HK-2 (cell line): ENCODE measurements at regions not wholly inside any gene's neighbourhood (a gene's known extent, or its start where the extent isn't known, plus 50 kb on each side); places are given as distances from the start of the nearest gene placed in this dataset.

Experiments used
- DNase-seq: peaks from one replicate; pipeline ENCODE4 v3.0.0-alpha.2; 2018; ENCODE audit not compliant: unreplicated experiment

DNA sequence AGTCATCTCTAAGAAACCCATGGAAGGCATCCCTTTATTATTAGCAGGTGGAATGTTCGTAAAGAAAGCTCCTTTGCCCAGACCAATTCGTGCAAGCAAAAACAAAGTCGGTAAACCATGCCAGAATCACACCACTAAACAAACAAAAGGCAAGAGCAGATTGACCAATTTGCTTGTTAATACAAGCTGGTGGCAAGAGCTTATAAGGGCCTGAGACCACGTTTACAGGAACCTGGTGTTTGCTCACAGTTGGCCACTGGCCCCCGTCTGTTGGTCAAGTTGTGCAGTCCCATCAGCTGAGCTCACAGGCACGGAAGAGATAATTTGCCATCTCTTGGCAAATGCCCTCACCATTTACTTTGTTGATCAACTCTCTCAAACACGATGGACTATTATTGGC, 342.2 kb upstream of the MKI67 start:
- DNase-seq, result no peak

DNA sequence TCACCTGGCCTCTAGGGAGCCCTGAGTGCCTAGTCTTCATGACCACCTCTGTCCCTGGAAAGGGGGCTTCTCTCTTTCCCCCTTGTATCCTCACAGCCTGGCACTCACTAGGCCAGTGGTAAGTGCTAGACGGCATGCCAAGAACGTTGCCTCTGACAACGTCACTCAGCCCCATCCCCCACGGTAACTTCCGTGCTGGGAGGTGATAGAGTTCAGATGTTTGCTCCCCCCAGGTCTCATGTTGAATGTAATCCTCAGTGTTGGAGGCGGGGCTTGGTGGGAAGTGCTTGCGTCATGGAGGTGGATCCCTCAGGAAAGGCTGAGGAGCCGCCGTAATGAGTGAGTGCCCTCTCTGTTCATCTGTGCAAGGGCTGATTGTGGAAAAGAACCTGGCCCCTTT, 343.3 kb upstream of the MKI67 start:
- DNase-seq, result no peak

DNA sequence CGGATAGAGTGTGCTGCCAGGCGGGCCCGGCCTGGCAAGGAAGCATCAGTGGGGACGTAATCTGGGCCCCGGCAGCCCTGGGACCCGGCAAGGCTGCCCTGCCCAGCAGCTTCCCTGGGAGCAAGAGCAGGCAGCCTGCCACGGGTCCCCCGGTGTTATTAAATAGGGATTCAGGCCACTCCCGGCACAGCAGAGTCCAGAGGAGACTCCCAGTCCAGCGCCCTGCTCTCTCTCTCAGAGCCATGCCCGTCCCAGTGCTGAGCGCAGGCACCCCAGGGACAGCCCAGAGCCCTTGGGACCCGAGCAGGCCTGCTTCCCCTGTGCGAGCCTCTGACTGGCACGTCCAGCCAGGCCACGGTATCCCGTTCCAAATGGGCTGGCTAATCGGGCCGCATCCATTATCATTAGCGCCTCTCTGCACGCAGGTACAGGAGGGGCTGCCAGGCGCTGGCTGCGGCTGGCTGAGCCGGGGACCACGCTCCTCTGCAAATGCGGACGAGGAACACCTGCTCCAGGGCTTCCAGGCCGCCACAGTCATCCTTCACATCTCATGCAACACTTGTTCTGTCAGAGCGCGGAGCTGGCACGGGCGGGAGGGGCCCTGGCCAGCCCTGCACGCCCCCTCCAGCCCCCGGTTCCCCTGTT, 344.2 kb upstream of the MKI67 start:
- no peak for DNase-seq

DNA sequence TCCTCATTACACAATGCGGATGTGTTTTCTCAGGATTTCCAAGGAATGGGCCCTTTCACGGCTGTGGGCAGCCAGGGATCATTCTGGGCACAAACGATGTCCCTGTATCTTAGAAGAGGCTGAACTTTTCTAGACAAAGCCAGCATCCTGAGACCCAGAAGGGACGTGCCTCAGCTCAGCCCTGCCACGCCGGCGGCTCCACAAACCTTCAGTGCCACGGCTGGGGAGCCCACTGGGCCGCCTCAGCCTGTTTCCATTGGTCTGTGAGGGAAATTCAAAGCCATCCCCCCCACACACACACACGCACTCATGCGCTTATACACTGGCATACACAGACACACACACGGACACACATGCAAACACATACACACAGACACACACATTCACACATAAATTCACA, 344.9 kb upstream of the MKI67 start:
- DNase-seq, result no peak

DNA sequence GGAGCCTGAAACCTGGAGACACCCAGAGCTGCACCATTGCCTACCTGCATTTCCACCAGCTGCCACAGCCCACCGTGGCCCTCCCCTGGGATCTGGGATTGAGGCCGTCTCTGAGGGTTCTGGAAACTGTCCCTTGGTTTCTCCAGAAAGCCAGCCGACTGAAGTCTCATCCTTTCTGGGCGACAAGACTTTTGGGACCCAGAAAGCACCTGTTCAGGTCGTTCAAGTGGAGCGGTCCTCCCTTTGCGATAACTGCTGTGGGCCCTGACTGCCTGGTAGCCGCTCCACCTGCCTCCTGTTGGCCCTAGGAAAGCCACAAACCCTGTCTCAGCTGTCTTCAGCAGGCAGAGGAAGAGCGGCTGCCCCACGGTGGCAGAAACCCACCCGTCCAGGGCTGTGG, 346.0 kb upstream of the MKI67 start:
- no peak for DNase-seq

DNA sequence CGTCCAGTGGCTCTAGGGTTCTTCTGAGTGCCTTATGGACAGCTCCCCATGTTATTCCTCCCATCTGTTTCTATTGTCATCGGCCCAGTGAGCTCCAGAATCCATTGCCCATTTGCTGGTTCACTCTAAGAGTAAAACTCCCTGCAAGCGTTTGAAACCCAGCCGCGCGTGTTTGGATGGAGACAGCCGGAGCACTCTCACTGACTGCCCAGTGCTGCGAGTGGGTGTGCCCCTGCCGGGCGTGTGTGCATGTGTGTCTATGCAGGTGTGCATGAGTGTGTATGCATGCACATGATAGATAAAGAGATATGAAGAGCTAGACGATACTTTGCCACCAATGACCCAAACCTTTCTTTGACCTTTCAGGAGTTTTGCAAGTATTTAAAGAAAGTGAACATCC, 347.2 kb upstream of the MKI67 start:
- DNase-seq, result no peak

DNA sequence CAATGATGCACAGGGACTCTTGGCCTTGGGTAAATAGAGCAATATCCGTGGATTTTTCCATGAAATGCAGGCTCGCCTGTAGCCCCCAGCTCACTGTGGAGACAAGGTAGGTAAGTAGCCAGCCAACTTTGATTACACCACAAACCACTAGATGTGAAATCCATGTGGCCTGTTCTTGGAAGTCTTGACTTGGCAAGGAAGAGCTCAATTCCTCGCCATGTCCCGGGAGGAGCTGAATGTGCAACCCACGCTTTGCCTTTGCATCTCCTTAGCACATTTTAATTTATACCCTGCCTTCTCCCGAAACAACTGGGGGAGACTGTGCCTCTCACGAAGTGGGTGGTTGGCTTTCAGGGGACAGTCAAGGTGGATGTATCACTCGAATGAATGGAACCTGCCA, 347.7 kb upstream of the MKI67 start:
- DNase-seq, result no peak

DNA sequence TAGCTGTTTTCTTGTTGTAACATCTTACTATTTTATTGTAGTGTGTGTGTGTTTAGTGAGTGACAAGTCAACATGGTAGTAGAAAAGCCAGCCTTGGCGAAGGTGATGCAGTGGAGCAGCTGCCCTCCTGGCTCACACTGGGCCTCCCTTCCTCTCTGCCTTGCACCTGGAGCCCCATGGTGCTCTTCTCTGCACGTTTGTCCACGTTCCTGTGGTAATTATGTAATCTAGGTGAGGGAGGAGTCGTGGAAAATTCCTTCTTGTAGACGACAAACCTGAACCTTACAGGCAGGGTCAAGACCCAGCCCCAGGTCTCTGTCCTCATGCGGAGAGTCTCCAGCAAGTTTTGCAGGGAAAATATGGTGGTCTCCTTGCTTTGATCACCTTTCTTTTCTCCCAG, 348.3 kb upstream of the MKI67 start:
- no peak for DNase-seq

DNA sequence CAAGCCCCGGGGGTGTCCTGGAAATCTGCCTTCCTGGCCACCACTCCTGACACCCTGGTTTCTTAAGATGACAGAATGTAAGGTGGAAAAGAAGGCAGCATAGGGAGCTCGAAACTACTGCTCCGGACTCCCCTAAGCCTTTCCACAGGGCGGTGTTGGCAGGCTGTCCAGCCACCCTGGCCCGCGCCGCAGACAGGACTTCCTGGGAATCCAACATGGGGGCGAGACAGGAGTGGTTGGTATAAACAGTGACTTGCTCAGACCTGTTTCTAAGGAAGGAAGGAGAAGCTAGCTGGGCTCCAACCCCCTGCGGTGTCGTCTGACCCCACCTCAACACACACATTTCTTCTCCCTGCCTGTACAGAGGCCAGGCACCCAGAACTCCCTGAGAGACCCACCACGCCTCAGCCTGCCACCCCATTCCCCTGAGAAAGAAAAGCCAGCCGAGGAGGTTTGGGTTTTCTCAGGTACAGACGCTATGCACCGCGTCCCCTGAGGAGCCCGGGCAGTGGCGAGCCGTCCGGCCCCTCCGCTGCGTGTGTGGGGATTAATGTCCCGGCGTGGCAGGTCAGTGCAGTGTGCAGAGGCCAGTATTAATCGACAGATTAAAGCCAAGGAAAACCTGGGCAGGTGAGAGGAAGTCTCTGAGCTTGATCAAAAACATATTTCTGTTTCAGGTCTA, 349.6 kb upstream of the MKI67 start:
- no peak for DNase-seq

DNA sequence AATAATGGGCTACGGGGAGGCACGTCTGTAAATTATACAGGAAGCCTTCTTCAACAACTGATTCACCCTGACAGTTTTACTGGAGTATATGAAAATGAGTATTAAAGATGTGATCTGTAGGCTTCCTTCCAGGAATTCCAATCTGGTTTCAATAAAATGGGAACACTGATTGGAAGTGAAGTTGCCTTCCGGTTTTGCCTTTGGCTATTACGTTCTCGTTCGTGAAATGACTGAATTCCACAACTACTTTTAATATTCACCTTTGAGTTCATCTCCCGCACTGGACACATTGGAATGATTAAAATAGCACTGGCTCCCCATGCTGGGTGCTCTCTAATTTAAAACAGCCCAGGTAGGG, 350.1 kb upstream of the MKI67 start:
- no peak for DNase-seq

DNA sequence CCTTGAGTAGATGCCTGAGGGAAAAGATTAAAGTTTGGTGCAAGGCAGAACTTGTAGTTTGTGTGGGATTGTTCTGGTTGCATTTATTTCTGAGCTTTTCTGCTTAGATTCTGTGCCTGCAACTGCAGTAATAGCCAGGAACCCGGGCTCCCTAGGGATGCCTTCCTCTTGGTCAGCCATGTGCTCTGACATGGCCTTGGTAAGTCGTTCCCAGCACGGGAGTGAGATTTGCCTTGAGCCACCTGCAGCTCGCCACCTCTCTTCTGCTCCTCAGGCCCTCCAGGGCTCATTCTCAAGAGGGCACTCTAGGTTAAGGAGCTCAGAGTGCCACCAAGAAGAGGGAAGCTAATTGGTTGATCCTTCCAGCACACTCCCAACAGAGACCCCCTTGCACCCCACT, 350.6 kb upstream of the MKI67 start:
- DNase-seq, result no peak

DNA sequence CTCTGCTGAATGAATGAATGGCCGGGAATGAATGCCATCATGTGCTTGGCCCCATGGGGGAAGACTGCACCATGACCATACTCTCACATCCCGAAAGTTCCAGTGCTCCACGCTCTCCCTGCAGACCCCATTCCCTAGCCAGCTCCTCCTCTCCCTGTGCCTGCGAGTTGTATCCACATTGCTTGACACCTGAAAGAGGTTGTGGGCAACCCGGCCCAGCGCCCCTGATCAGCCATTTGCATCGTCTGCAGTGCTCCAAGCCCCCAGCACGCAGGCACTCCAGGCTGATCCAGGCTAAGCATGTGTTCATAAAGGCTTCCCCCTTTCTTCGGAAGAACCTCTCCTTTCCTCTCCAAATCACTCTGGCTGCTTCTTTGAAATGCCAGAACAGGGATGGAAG, 354.4 kb upstream of the MKI67 start:
- DNase-seq, result no peak

DNA sequence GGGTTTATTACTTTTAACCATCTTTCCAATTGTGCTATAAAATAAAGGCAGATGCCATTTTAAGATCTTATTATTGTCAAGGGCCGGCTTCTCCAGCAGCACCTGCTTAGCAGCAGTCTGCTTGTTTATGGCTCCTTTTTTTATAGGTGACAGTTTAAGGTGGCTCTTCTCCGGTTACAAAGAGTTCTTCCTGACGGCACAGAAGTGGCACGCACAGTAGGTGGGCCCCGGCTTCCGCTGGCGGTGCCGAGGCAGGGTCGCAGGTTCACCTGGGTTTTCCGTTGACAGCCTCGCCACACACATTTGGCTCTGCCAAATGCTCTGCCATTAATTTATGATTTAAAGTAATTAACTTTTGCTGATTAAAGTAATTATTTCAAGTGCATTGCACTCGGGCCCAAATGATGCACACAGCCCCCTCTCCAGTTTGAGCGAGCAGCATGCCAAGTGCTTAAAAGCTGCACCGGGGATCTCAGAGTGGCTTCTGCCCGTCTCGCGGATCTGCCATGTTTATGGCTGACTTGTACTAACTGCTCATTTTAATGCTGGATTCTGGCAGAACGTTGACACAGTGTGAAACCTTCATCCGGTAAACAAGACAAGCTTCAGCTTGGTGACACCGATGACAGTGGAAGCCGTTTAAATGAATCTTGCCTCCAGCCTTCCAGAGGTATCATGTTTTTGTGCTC, 355.1 kb upstream of the MKI67 start:
- DNase-seq, result no peak

DNA sequence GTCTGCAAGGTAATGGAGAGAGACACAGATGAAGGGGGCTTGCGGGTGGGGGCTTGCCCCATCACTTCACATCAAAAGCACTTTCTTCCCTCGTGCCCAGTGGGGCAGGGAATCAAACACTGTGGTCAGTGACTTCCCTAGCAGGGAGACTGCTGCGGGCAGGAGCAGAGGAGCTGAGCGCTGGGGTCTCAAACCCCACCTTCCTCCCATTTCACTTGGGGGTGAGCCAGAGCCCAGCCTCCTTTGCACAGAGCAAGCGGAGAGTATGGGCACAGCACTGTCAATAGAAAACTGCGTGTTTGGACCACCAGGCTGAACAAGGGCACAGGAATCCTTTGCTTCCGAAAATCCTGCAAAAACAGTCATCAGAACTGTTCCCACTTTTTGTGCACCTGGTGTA, 355.8 kb upstream of the MKI67 start:
- no peak for DNase-seq

DNA sequence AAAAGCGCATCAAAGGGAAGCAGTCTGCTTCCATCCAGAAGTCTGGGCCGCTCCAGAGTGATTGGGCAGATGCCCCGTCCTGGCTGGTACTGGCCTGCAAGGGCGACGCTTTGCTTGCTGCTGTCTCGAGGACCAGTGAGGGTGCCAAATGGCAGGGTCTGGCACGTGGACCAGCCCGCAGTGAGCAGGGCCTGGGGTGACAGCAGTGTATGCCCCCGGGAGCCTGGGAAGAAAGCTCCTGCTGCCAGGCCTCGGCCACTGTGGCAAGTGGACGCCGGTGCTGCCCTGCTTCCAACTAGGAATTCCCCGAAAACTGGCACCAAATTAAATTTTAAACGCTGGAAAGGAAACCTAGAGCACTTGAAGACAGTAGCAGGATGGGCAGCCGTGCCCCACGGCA, 357.0 kb upstream of the MKI67 start:
- no peak for DNase-seq

DNA sequence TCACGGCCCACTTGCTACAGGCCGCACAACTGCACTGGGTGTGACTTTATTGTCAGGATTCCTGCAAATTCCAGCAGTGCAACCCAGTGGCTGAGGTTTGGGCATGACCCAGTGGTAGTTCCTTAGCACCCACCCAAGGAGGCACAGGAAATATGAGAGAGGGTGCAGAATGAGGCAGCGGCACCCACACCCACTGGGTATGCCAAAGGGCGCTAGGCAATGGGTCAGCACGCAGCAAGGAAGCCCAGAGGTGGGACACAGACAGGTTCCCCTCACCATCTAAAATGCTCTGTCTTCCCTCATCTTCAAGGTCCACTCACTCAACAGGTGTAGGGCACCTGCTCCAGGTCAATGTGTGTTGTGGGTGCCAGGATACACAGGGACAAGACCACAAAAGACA, 357.8 kb upstream of the MKI67 start:
- no peak for DNase-seq

DNA sequence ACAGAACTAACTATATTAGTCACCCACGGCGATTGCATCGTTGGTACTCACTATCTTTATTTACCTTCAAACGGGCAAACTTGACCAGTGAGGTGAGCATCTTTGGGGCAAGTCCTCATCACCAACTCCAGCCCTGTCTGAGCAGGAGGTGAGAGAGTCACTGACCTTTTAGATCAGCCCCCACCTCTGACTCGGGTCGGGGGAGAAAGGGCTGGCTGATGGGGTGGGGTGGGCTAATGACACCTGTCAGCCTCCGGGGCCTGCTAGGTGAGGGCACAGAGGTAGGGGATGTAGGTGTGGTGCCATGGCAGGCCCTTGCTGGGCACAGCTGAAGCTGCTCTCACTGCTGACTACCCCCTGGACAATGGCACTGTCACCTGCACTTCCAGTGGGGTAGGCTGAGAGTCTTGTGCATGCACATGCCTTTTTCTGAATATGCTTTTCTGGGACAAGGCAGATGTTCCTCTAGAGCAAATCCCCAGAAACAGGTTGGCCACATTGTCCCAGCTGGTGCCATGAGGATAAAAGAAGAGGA, 359.5 kb upstream of the MKI67 start:
- DNase-seq, result no peak

DNA sequence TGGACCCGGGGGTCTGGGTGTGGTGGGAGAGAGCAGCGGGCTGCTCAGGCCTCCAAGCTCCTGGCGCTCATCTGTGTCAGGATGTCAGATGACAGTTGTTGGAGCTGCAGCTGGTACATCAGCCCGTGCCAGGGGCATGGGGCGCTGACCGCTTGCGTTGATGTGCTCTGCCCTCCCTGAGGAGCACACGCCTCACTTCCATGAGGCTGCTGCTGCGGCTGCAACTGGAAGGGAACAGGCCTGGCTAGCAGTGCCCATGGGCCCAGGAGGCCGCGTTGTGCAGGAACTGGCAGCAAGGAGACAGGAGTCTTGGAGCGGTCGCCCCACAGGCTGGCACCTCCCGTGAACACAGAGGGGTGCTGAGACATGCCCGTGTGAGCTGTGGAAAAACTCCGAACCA, 361.3 kb upstream of the MKI67 start:
- DNase-seq, result no peak

DNA sequence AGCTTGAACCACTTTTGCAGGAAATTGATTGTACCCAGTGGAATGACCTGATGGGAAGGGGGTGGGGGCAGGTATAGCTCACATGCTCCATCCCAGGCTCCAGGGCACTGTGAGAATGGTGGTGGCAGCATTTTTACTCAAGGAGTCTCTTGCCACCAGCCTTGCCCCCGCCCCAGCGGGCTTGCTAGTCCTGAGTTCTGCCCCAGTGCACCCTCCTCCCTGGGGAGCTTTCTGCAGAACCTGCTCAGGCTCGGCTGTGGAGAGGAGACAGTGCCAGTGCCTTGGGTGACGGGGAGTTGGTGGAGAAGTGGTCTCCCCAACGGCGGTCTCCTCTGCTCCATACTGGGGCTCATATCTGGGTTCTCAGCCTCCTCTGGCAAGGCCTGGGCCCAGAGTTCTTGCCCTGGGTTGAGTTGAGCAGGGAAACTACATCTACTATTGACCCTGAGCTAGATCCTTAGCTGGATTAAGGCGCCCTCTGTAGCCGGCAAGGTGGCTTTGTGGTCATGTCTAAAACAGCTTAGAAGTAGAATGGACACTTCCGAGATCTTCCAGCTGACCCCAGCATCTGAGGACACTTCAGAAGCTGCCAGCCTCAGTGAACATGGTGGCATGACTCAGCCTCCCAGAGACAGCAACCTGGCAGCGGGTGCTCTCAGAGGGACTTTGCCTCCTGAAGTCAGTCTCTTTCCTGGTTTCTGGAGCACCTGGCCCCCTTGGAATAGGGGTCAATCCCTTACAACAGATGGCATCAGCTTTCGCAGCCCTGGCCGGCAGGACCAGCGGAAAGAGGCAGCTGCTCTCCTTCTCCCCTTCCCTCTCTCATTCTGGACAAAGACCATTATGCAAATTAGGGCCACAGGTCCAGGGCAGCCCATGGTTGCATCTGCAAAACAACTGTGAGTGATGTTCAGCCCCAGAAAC, 363.4 kb upstream of the MKI67 start:
- DNase-seq, result no peak

DNA sequence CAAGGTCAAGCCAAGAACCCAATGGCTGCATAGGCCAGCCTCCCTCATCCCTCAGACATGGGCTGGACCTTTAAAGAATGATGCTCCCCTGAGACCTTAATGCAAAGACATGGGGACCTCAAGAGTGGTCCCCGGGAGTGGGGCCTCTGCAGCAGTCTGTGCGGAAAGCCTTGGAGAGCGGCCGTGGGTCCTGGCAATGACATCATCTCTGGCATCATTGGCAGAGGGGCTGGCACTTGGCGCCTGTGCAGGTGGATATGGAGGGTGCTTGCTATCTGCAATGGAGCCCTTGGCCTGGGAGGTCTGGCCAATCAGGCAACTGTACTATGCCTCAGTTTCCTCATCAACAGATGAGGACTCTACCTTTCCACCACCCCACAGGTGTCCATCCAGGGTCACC, 365.5 kb upstream of the MKI67 start:
- DNase-seq, result no peak

DNA sequence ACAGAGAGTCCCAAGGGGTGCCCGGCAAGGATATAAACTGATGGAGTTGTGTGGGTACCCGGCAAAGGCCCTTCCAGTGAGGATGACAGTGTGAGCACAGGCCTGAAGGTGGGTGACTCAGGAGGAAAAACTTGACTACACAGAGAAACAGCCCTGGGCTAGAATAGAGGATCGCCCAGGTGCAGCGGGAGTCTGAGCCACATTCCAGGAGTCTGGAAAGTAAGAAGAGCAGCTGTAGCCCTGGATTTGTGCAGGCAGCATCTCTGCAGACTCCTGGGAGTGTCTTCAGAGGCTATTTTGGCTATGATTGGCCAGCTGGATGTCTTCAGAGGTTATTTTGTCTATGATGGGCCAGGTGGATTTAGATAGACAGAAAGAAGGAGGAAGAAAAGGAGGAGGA, 367.6 kb upstream of the MKI67 start:
- no peak for DNase-seq

DNA sequence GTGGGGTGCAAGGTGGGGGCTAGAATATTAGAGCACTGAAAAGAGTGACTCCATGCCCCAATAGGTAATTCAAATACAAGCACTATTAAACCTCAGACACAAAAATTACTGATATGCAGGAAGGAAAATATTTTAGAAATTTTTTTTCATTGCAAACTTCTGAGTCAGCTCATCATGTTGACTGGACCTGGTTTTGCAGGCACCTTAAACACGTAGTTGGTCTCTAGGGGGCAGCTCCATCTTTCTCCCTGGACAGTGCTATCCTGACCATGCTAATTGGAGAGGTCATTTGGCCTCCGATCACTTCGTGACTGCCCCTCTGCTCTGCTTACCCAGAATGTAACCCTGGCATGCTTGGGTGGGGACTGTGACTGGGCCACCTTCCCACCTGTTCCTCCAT, 368.4 kb upstream of the MKI67 start:
- DNase-seq, result no peak
